Bronchial epithelial cell (primary cell): ENCODE measurements at regions not wholly inside any gene's neighbourhood (a gene's known extent, or its start where the extent isn't known, plus 50 kb on each side); places are given as distances from the start of the nearest gene placed in this dataset.

ENCODE experiments used
- DNase-seq: peaks from one replicate; pipeline ENCODE4 v3.0.0-alpha.2; 2010; ENCODE audit warnings: low read depth
- FAIRE-seq: peaks from 2 replicates; lab custom pipeline; 2011; peaks lifted over from hg19 to GRCh38; lab: Jason Lieb, UNC
- H3K27me3 ChIP-seq: 2 replicates; pipeline ENCODE4 v1.5.1; 2011; ENCODE audit warnings: low read length; ENCODE audit not compliant: control insufficient read depth, insufficient read depth
- H3K36me3 ChIP-seq: 2 replicates; pipeline ENCODE4 v1.5.1; 2011; ENCODE audit warnings: low read length; ENCODE audit not compliant: control insufficient read depth, insufficient read depth
- H3K4me3 ChIP-seq: 2 replicates; pipeline ENCODE4 v1.5.1; 2011; ENCODE audit warnings: mild to moderate bottlenecking, low read depth, low read length, control low read depth
- CTCF ChIP-seq: IDR thresholded peaks from 2 replicates; pipeline ENCODE4 v1.5.1; 2011; ENCODE audit warnings: mild to moderate bottlenecking, moderate library complexity, low read length, control low read depth, inconsistent platforms; ENCODE audit not compliant: insufficient read depth, severe bottlenecking

- no peak for TF ChIP-seq CTCF
- FAIRE-seq = no peak
- Histone ChIP-seq H3K36me3 (no peaks in the 10 kb centered on the region), H3K4me3 (no peak overlapping the region), H3K27me3 (no peaks in the 10 kb centered on the region)
- no peak for DNase-seq
Observed at GRCh38 chr17:70259400-70259799, 90.1 kb downstream of the KCNJ2 start.

- no peak for FAIRE-seq
- Histone ChIP-seq H3K27me3 (no peaks in the 10 kb centered on the region), H3K4me3 (no peak overlapping the region), H3K36me3 (no peaks in the 10 kb centered on the region)
- no peak for DNase-seq
- no peak for TF ChIP-seq CTCF
Observed at GRCh38 chr17:70261170-70261569, 91.8 kb downstream of the KCNJ2 start.

DNA sequence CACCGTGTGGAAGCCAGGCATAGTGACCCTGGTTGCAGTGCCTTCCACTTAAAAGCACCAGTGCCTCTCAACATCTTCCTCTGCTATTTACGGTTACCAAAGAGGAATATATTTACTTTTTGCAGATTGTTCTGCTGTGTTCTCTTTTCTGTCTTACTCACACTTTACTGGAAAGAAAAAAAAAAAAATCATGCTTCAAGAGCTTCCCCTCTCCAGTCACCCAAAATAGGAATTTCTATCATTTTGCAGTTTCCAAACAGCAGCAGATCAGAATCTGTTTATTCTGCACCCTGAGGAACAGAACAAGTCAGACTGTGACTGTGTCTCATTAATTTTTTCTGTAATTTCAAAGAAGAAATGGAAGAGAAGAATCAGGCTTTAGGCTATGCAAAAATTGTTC, 96.1 kb downstream of the KCNJ2 start:
- Histone ChIP-seq H3K27me3 (no peaks in the 10 kb centered on the region), H3K4me3 (no peak overlapping the region), H3K36me3 (no peaks in the 10 kb centered on the region)
- DNase-seq = no peak
- TF ChIP-seq CTCF = no peak
- no peak for FAIRE-seq

GRCh38 chr17:70266394-70266793, 97.1 kb downstream of the KCNJ2 start:
- FAIRE-seq (no peak), DNase-seq (no peak)
- no peaks in the 10 kb centered on the region for H3K36me3 ChIP-seq
- H3K27me3 ChIP-seq = no peaks in the 10 kb centered on the region
- TF ChIP-seq CTCF = no peak
- no peak overlapping the region for H3K4me3 ChIP-seq

DNA sequence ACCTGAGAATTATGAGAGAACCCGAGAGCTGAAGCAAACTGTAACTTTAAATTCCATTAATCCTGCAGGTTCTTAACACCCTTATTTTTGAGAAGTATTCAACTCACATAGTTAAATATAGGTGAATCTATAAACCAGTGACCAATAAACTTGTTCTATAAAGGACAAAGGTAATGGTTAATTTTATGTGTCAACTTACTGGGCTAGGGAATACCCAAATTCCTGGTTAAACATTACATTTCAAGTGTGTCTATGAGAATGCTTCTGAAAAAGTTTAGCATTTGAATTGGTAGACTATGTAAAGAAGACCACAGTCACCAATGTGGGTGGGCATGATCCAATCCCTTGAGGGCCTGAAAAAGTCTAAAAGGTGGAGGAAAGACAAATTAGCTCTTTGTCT, 99.1 kb downstream of the KCNJ2 start:
- Histone ChIP-seq H3K4me3 (no peak overlapping the region), H3K27me3 (no peaks in the 10 kb centered on the region), H3K36me3 (no peaks in the 10 kb centered on the region)
- no peak for TF ChIP-seq CTCF
- DNase-seq = no peak
- FAIRE-seq = no peak

DNA sequence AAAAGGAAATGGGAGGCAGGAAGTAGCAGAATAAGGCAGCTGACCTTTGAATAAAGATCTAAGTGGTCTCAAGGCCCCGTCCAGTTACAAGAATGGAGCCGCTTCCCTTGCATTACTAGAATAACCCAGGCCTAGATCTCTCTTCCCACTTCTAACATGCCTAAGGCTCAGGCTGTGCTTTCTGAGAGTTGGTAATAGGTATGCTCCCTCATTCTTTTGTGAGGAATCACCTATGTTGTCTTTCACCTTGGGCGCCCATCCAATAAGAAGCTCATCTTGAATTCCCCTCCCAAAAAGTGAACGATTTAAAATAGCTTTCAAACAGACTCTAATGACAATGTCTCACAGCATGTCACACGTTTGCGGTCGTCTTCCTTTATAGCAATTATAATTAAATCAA, 101.2 kb downstream of the KCNJ2 start:
- Histone ChIP-seq H3K27me3 (no peaks in the 10 kb centered on the region), H3K4me3 (no peak overlapping the region), H3K36me3 (no peaks in the 10 kb centered on the region)
- no peak for TF ChIP-seq CTCF
- DNase-seq (no peak), FAIRE-seq (no peak)
